Stimulated activated naive B cell treated with anti-CD40 and anti-IgM and Interleukin-4, amounts not matched to agents 10 μg/mL and 1 μg/mL and 100 μg/mL, for 72 hours (primary cell): ENCODE measurements at regions not wholly inside any gene's neighbourhood (a gene's known extent, or its start where the extent isn't known, plus 50 kb on each side); places are given as distances from the start of the nearest gene placed in this dataset.
"Not testable (repeated sequence)": the region's sequence is repeated elsewhere in the genome, so short reads cannot be mapped to it uniquely, and the experiment has no call there.

Experiments
- ATAC-seq, 2 donors: fragments of 150-1000 bp; cut with Tn5 transposase; replicated peaks; 2 replicates each; pipeline ENCODE4 v1.10.0; 2021; ENCODE audit warnings: moderate library complexity in 1 of 2
- DNase-seq: peaks from one replicate; pipeline ENCODE4 v3.0.0; 2021
- H3K27ac Mint-ChIP-seq: one replicate; pipeline ENCODE4 v1.8.0; 2022; ENCODE audit warnings: mild to moderate bottlenecking, mixed read lengths
- H3K27me3 Mint-ChIP-seq, 2 donors: one replicate each; pipeline ENCODE4 v1.8.0; 2022; ENCODE audit warnings: mixed read lengths in 2 of 2
- H3K36me3 Mint-ChIP-seq, 2 donors: one replicate each; pipeline ENCODE4 v1.8.0; 2022; ENCODE audit warnings: mixed read lengths in 2 of 2, mild to moderate bottlenecking in 1 of 2
- H3K4me1 Mint-ChIP-seq, 2 donors: one replicate each; pipeline ENCODE4 v1.8.0; 2022; ENCODE audit warnings: mixed read lengths in 2 of 2, mild to moderate bottlenecking in 1 of 2
- H3K4me3 Mint-ChIP-seq, 2 donors: one replicate each; pipeline ENCODE4 v1.8.0; 2022; ENCODE audit warnings: mild to moderate bottlenecking in 2 of 2, mixed read lengths in 2 of 2, moderate library complexity in 1 of 2
- H3K9me3 Mint-ChIP-seq, 2 donors: one replicate each; pipeline ENCODE4 v1.8.0; 2022; ENCODE audit warnings: mixed read lengths in 2 of 2, mild to moderate bottlenecking in 1 of 2

DNA sequence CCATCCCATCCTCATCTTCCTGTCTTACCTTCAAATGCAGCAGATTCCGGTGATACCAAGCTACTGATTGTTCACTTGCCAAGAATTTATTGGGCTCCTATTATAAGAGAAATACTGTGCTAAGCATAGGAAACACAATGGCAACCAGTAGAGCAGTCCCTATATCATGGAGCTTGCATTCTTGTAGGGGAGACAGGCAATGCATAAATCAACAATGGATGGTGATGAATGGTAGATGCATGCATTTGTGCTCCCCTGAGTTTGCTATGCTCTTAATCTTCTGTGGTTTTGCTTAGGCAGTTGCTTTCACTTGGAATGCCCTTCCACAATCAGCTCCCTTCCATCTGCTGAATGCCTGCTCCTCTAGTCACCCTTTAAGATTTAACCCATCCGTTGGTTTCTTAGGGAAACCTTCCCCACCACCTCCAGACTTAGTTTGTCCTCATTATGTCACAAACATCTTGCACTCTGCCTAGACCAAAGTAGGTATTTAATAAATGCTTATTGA lies 200.2 kb upstream of the TOX3 start:
- ATAC-seq: no peak
- no peak overlapping the region for H3K27ac Mint-ChIP-seq
- peaks cover 0 to 6% of the 10 kb centered on the region in 2 donors for H3K9me3 Mint-ChIP-seq

GRCh38 chr16:52743707-52744106 lies 196.8 kb upstream of the TOX3 start:
- no peak for ATAC-seq

More for the DNA sequence above, 200.2 kb upstream of the TOX3 start:
- no peak overlapping the region for H3K4me3 Mint-ChIP-seq
- H3K27me3 Mint-ChIP-seq: peaks cover 0 to 5% of the 10 kb centered on the region in 2 donors
- no peaks in the 10 kb centered on the region for H3K36me3 Mint-ChIP-seq
- H3K4me1 Mint-ChIP-seq: no peaks in the 10 kb centered on the region
- DNase-seq: no peak

DNA sequence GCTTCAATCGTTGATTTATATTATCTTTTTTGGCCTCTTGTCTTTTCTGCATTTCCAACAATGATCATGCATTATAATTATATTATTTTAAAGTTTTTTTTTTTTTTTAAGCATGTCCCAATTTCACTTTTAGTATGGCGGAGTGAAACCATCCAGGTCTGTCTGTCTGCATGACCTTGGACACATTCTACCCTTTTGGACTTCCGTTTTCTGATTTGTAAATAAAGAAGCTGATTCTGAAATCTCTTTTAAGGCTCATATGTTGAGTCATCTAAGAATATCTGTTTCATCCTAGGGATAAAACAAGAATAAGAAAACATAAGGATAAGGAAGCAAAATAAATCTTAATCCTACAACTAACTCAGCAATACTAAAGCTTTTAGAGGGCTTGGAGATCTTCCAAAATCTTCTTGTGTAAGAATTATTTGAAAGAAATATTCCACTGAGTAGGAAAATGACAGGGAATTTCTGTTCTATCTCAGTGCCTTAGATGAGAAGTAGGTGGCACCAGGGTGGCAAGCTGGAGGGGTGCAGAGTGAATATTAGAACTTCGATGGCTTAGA lies 195.7 kb upstream of the TOX3 start:
- H3K27me3 Mint-ChIP-seq: peaks cover 0 to 5% of the 10 kb centered on the region in 2 donors
- DNase-seq (no peak), ATAC-seq (no peak)
- H3K27ac Mint-ChIP-seq: no peak overlapping the region
- no peaks in the 10 kb centered on the region for H3K4me1 Mint-ChIP-seq
- H3K9me3 Mint-ChIP-seq: peaks cover 5 to 10% of the 10 kb centered on the region in 2 donors
- H3K4me3 Mint-ChIP-seq: no peak overlapping the region
- H3K36me3 Mint-ChIP-seq: no peaks in the 10 kb centered on the region

More at GRCh38 chr16:52743707-52744106, 196.8 kb upstream of the TOX3 start:
- DNase-seq: no peak
- no peaks in the 10 kb centered on the region for H3K36me3 Mint-ChIP-seq
- H3K27ac Mint-ChIP-seq: no peak overlapping the region
- peaks cover 5 to 10% of the 10 kb centered on the region in 2 donors for H3K9me3 Mint-ChIP-seq
- peaks cover 0 to 5% of the 10 kb centered on the region in 2 donors for H3K27me3 Mint-ChIP-seq
- no peaks in the 10 kb centered on the region for H3K4me1 Mint-ChIP-seq
- no peak overlapping the region for H3K4me3 Mint-ChIP-seq

DNA sequence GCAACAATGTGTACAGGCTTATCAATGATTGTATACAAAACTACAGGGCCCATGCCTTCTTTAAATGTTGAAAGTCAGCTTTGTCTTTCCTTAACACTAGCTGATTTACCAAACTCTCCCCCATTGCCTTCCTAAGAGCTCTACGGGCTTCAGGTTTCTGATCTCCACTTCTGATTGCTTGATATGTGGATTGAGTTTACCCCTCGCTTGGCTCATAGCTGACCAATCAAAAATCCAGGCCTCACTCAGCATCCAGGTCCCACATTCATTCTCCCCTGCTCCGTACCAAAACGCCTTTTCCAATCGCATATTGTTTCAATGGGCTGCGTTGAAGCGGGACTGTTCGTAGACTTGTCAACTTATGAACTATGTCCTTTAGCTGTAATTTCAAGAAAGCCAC lies 195.1 kb upstream of the TOX3 start:
- ATAC-seq (no peak), DNase-seq (no peak)
- H3K4me1 Mint-ChIP-seq: no peaks in the 10 kb centered on the region
- no peak overlapping the region for H3K4me3 Mint-ChIP-seq
- H3K27me3 Mint-ChIP-seq: peaks cover 0 to 5% of the 10 kb centered on the region in 2 donors
- H3K27ac Mint-ChIP-seq: no peak overlapping the region
- no peaks in the 10 kb centered on the region for H3K36me3 Mint-ChIP-seq
- H3K9me3 Mint-ChIP-seq: peaks cover 5 to 10% of the 10 kb centered on the region in 2 donors

DNA sequence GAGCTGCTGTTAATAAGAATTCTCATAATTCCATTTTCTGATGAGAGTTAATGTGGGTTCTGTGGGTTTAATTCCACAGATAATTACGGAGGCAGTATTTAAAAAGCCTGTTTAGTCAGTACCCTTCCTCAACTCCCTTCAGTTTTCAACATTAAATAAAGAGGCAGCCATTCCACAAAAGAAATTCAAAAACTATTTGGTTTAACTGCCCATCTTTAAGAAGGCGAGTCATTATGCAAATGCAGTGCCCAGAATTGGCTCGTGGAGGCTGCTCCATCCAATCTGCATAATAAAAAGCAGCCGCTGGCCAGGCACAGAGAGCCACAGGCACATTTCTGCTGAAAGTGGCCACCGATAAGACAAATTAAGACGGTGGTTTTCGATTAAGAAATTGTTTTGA lies 194.4 kb upstream of the TOX3 start:
- no peaks in the 10 kb centered on the region for H3K36me3 Mint-ChIP-seq
- peaks cover 5 to 6% of the 10 kb centered on the region in 2 donors for H3K9me3 Mint-ChIP-seq
- H3K4me1 Mint-ChIP-seq: no peaks in the 10 kb centered on the region

GRCh38 chr16:52740766-52741165 lies 193.8 kb upstream of the TOX3 start:
- ATAC-seq: no peak
- Mint-ChIP-seq H3K4me1 (no peaks in the 10 kb centered on the region), H3K36me3 (no peaks in the 10 kb centered on the region), H3K9me3 (peaks cover 4 to 5% of the 10 kb centered on the region in 2 donors), H3K4me3 (no peak overlapping the region), H3K27ac (no peak overlapping the region), H3K27me3 (no peaks in the 10 kb centered on the region)
- DNase-seq: no peak

More for the DNA sequence above, 194.4 kb upstream of the TOX3 start:
- H3K4me3 Mint-ChIP-seq: no peak overlapping the region
- no peak overlapping the region for H3K27ac Mint-ChIP-seq
- ATAC-seq: no peak
- no peak for DNase-seq
- no peaks in the 10 kb centered on the region for H3K27me3 Mint-ChIP-seq

- DNase-seq (no peak), ATAC-seq (no peak)
- no peaks in the 10 kb centered on the region for H3K4me1 Mint-ChIP-seq
- H3K36me3 Mint-ChIP-seq: no peaks in the 10 kb centered on the region
- H3K27ac Mint-ChIP-seq: no peak overlapping the region
- H3K4me3 Mint-ChIP-seq: no peak overlapping the region
- H3K9me3 Mint-ChIP-seq: peaks cover 5% of the 10 kb centered on the region in 2 donors
- peaks cover 0 to 3% of the 10 kb centered on the region in 2 donors for H3K27me3 Mint-ChIP-seq
Measured at GRCh38 chr16:52740333-52740732, 193.4 kb upstream of the TOX3 start.

DNA sequence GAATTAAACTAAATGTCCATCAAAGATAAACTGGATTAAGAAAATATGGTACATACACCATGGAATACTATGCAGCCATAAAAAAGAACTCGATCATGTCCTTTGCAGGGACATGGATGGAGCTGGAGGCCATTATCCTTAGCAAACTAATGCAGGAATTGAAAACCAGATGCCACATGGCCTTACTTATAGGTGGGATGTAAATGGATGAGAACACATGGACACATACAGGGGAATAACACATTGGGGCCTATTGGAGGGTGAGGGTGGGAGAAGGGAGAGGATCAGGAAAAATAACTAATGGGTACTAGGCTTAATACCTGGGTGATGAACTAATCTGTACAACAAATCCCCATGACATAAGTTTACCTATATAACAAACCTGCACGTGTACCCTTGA lies 192.0 kb upstream of the TOX3 start:
- H3K4me1 Mint-ChIP-seq, H3K36me3 Mint-ChIP-seq, H3K9me3 Mint-ChIP-seq, H3K4me3 Mint-ChIP-seq, H3K27ac Mint-ChIP-seq, H3K27me3 Mint-ChIP-seq, ATAC-seq, DNase-seq: not testable (repeated sequence)

GRCh38 chr16:52731219-52731875 lies 184.4 kb upstream of the TOX3 start:
- ATAC-seq: no peak
- Mint-ChIP-seq H3K9me3 (peaks cover 0 to 7% of the 10 kb centered on the region in 2 donors), H3K4me1 (no peaks in the 10 kb centered on the region), H3K36me3 (peaks cover 0 to 2% of the 10 kb centered on the region in 2 donors), H3K27ac (no peak overlapping the region), H3K4me3 (no peak overlapping the region), H3K27me3 (peaks cover 0 to 3% of the 10 kb centered on the region in 2 donors)
- DNase-seq: no peak

- DNase-seq: no peak
Measured at GRCh38 chr16:52729731-52730130, 182.8 kb upstream of the TOX3 start.

GRCh38 chr16:52727849-52728248 lies 180.9 kb upstream of the TOX3 start:
- Mint-ChIP-seq H3K9me3 (peaks cover 0 to 8% of the 10 kb centered on the region in 2 donors), H3K4me3 (no peak overlapping the region), H3K36me3 (peaks cover 0 to 2% of the 10 kb centered on the region in 2 donors), H3K4me1 (no peaks in the 10 kb centered on the region), H3K27ac (no peak overlapping the region), H3K27me3 (no peaks in the 10 kb centered on the region)
- ATAC-seq (no peak), DNase-seq (no peak)

More at GRCh38 chr16:52729731-52730130, 182.8 kb upstream of the TOX3 start:
- Mint-ChIP-seq H3K36me3 (peaks cover 0 to 2% of the 10 kb centered on the region in 2 donors), H3K9me3 (peaks cover 0 to 7% of the 10 kb centered on the region in 2 donors), H3K4me1 (no peaks in the 10 kb centered on the region), H3K4me3 (no peak overlapping the region), H3K27ac (no peak overlapping the region), H3K27me3 (no peaks in the 10 kb centered on the region)
- ATAC-seq: no peak

DNA sequence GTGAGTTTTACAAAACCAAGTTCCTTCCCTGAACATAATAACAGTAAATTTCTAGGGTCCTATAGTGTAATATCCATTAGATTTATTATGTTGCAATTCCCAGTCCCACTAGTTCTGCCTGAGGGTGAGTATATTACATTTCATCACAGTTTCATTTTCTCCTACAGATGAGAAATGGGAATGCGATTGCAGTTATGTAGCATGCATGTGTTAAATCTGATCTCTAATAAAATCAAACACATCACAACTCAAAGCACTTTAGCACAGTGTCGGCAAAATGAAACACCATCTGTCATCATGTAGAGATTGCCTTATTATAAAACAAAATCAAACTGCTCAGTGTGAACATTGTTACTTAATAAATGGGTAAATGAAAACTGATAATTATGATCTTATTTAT lies 180.5 kb upstream of the TOX3 start:
- Mint-ChIP-seq H3K4me1 (no peaks in the 10 kb centered on the region), H3K27me3 (no peaks in the 10 kb centered on the region), H3K36me3 (peaks cover 0 to under 1% of the 10 kb centered on the region in 2 donors), H3K4me3 (no peak overlapping the region), H3K9me3 (peaks cover 0 to 7% of the 10 kb centered on the region in 2 donors), H3K27ac (no peak overlapping the region)
- no peak for DNase-seq
- ATAC-seq: no peak

- Mint-ChIP-seq H3K4me1 (no peaks in the 10 kb centered on the region), H3K27me3 (no peaks in the 10 kb centered on the region), H3K27ac (no peak overlapping the region), H3K4me3 (no peak overlapping the region), H3K9me3 (peaks cover 4 to 12% of the 10 kb centered on the region in 2 donors), H3K36me3 (no peaks in the 10 kb centered on the region)
- ATAC-seq (no peak), DNase-seq (no peak)
Measured at GRCh38 chr16:52725461-52725860, 178.5 kb upstream of the TOX3 start.

DNA sequence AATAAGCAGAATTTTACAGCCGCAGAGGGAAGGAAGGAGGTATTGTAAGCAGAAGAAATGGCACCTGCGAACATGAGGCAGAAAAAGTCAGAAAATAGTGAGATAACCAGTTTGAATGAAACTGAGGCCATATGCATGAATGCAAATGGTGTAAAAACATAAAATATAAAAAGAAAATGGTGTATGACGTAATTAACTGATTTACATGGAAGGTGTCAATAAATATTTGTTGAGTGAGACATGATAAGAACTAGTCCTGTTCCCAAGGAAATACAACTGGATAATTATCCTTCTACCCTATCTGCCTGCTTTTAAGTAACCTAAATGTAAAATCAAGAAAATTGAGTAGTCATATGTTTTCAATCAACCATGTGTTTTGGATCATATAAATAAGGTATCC lies 178.1 kb upstream of the TOX3 start:
- Mint-ChIP-seq H3K4me1 (no peaks in the 10 kb centered on the region), H3K27me3 (no peaks in the 10 kb centered on the region), H3K4me3 (no peak overlapping the region), H3K36me3 (no peaks in the 10 kb centered on the region), H3K9me3 (peaks cover 4 to 12% of the 10 kb centered on the region in 2 donors), H3K27ac (no peak overlapping the region)
- no peak for ATAC-seq
- no peak for DNase-seq

DNA sequence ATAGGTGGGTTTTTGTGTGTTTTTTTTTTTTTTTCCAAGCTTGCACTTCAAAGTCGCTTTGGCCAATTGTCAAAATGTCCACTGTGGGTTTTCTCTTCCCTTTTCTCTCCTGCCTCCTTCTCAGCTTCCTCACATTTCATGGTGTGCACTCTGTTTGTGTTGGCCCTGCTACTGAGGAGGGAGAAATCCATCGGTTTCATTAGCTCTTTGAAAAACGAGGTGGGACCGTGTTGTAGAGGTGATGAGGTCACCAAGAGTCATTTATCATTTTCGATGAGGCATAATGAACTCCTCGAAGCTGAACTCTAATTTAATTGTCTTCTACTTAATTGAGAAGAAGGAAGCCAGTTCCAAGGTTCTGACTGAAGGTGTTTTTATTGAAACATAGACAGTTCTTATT lies 174.4 kb upstream of the TOX3 start:
- ATAC-seq: no peak
- H3K36me3 Mint-ChIP-seq: no peaks in the 10 kb centered on the region
- H3K4me1 Mint-ChIP-seq: no peaks in the 10 kb centered on the region
- H3K27me3 Mint-ChIP-seq: no peaks in the 10 kb centered on the region
- no peak overlapping the region for H3K4me3 Mint-ChIP-seq
- no peak overlapping the region for H3K27ac Mint-ChIP-seq
- no peak for DNase-seq
- peaks cover 8 to 18% of the 10 kb centered on the region in 2 donors for H3K9me3 Mint-ChIP-seq
